22Rv1 (cell line): ENCODE measurements at regions not wholly inside any gene's neighbourhood (a gene's known extent, or its start where the extent isn't known, plus 50 kb on each side); places are given as distances from the start of the nearest gene placed in this dataset.

ENCODE experiments used
- ZFX ChIP-seq: fragments of 450-650 bp; IDR thresholded peaks from 2 replicates; pipeline ENCODE4 v1.6.1; 2017; ENCODE audit warnings: antibody characterized with exemption, borderline replicate concordance
- TF ChIP-seq, protein P1 (sequence below): fragments of 450-650 bp; IDR thresholded peaks from 2 replicates; pipeline ENCODE4 v1.5.1; 2017; ENCODE audit warnings: mild to moderate bottlenecking

- TF ChIP-seq, protein P1, sequence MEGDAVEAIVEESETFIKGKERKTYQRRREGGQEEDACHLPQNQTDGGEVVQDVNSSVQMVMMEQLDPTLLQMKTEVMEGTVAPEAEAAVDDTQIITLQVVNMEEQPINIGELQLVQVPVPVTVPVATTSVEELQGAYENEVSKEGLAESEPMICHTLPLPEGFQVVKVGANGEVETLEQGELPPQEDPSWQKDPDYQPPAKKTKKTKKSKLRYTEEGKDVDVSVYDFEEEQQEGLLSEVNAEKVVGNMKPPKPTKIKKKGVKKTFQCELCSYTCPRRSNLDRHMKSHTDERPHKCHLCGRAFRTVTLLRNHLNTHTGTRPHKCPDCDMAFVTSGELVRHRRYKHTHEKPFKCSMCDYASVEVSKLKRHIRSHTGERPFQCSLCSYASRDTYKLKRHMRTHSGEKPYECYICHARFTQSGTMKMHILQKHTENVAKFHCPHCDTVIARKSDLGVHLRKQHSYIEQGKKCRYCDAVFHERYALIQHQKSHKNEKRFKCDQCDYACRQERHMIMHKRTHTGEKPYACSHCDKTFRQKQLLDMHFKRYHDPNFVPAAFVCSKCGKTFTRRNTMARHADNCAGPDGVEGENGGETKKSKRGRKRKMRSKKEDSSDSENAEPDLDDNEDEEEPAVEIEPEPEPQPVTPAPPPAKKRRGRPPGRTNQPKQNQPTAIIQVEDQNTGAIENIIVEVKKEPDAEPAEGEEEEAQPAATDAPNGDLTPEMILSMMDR = no peak
- TF ChIP-seq ZFX = no peak
Observed at GRCh38 chr4:23324021-23324690, 565.7 kb downstream of the PPARGC1A start.
